ENCODE measurements at regions not wholly inside any gene's neighbourhood (a gene's known extent, or its start where the extent isn't known, plus 50 kb on each side); places are given as distances from the start of the nearest gene placed in this dataset.
"Not testable (repeated sequence)": the region's sequence is repeated elsewhere in the genome, so short reads cannot be mapped to it uniquely, and the experiment has no call there.

- no peak for DNase-seq (ENCODE audit: low spot score)
Observed at GRCh38 chr6:100096936-100097335, 102.9 kb upstream of the MCHR2 start.

- no peak for DNase-seq (ENCODE audit: low spot score)
Observed at GRCh38 chr6:100096341-100096740, 102.3 kb upstream of the MCHR2 start.

GRCh38 chr6:100093405-100093804, 99.4 kb upstream of the MCHR2 start:
- no peak for DNase-seq (ENCODE audit: low spot score)

- DNase-seq (ENCODE audit: low spot score): no peak
Observed at GRCh38 chr6:100088009-100088408, 94.0 kb upstream of the MCHR2 start.

GRCh38 chr6:100084991-100085364, 91.0 kb upstream of the MCHR2 start:
- no peak for DNase-seq (ENCODE audit: low spot score)

GRCh38 chr6:100084316-100084990, 90.4 kb upstream of the MCHR2 start:
- DNase-seq (ENCODE audit: low spot score): no peak

GRCh38 chr6:100078509-100078908, 84.5 kb upstream of the MCHR2 start:
- no peak for DNase-seq (ENCODE audit: low spot score)

- no peak for DNase-seq (ENCODE audit: low spot score)
Observed at GRCh38 chr6:100065348-100065747, 71.3 kb upstream of the MCHR2 start.

GRCh38 chr6:100062621-100063020, 68.6 kb upstream of the MCHR2 start:
- no peak for DNase-seq (ENCODE audit: low spot score)

- DNase-seq (ENCODE audit: low spot score): no peak
Observed at GRCh38 chr6:100057941-100058340, 63.9 kb upstream of the MCHR2 start.

- DNase-seq (ENCODE audit: low spot score): no peak
Observed at GRCh38 chr6:100050550-100050949, 56.5 kb upstream of the MCHR2 start.

- not testable (repeated sequence) for DNase-seq (ENCODE audit: low spot score)
Observed at GRCh38 chr6:100043961-100044360, 49.9 kb upstream of the MCHR2 start.
